GM13977 (cell line): ENCODE measurements at regions not wholly inside any gene's neighbourhood (a gene's known extent, or its start where the extent isn't known, plus 50 kb on each side); places are given as distances from the start of the nearest gene placed in this dataset.

Source experiments
- DNase-seq: peaks from one replicate; pipeline ENCODE4 v3.0.0; 2012; ENCODE audit warnings: low spot score
- in situ Hi-C: fragments of 300-500 bp; cut with MboI; formaldehyde crosslinking; loops from one replicate; pipeline ENCODE4 v1.12.0; 2022; ENCODE audit warnings: low sequenced_read_pairs, low pct_unique_long_range_greater_than_20kb, mixed read lengths, inconsistent platforms; ENCODE audit not compliant: unreplicated experiment
- TF ChIP-seq, protein P1 (sequence below): IDR thresholded peaks from 2 replicates; pipeline ENCODE4 v1.5.1; 2012; ENCODE audit warnings: mild to moderate bottlenecking, control low read depth; ENCODE audit not compliant: insufficient read depth; ENCODE audit errors: extremely low read depth, missing control alignments

DNA sequence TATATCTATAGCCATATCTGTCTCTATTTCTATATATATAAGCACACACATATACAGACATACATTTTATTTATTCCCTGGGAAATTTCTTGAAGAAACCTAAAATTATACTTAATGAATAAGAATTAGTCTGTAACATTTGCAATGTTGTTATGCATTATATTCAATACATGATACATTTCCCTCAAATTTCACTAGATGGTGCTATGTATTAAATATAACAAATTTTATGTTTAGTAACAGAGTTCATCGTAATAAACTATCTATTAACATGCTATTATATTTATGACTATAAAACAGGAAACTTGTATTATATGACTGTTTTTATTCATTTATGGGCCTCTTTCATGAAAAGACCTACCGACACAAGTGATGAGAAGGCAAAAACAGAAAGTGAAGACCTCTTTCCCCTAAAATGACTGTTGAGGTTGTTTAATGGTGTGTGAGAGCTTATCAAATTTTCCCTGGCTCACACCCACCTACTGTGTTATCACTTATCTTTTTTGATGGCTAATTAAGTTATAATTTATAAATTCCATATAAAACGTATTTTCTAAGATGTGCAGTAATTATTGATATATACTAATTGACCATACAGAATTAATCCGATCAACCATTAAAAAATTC, 881.9 kb downstream of the SLITRK6 start:
- TF ChIP-seq, protein P1, sequence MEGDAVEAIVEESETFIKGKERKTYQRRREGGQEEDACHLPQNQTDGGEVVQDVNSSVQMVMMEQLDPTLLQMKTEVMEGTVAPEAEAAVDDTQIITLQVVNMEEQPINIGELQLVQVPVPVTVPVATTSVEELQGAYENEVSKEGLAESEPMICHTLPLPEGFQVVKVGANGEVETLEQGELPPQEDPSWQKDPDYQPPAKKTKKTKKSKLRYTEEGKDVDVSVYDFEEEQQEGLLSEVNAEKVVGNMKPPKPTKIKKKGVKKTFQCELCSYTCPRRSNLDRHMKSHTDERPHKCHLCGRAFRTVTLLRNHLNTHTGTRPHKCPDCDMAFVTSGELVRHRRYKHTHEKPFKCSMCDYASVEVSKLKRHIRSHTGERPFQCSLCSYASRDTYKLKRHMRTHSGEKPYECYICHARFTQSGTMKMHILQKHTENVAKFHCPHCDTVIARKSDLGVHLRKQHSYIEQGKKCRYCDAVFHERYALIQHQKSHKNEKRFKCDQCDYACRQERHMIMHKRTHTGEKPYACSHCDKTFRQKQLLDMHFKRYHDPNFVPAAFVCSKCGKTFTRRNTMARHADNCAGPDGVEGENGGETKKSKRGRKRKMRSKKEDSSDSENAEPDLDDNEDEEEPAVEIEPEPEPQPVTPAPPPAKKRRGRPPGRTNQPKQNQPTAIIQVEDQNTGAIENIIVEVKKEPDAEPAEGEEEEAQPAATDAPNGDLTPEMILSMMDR: peak; percentile 32
- in situ Hi-C loops: no loop called here
- peak; percentile 32 for DNase-seq

- in situ Hi-C loops: no loop called here
- TF ChIP-seq, protein P1: no peak
Measured at GRCh38 chr13:84912720-84913119, 886.5 kb downstream of the SLITRK6 start.

GRCh38 chr13:84910423-84910822, 888.8 kb downstream of the SLITRK6 start:
- DNase-seq: no peak
- TF ChIP-seq, protein P1: no peak
- in situ Hi-C loops: no loop called here

More at GRCh38 chr13:84912720-84913119, 886.5 kb downstream of the SLITRK6 start:
- no peak for DNase-seq

GRCh38 chr13:84903391-84903790, 895.8 kb downstream of the SLITRK6 start:
- in situ Hi-C loops: no loop called here
- no peak for DNase-seq
- TF ChIP-seq, protein P1: no peak

- DNase-seq: no peak
- TF ChIP-seq, protein P1: no peak
- in situ Hi-C loops: no loop called here
Measured at GRCh38 chr13:84902243-84902642, 897.0 kb downstream of the SLITRK6 start.

DNA sequence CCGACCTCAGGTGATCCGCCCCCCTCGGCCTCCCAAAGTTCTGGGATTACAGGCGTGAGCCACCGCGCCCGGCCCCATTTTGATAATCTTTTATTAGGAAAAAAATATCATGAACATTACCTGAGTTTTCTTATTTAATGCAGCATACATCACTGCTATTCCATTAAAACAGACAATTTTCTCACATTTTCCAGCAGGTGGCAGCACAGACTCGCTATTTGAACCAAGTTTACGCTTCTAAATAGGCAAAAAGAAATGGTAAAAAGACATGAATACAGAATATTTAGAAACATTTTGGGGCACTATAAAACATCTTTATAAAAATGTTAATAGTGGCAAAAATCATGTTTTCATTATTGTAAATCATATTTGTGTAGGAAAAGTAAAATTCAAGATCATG, 903.1 kb downstream of the SLITRK6 start:
- in situ Hi-C loops: loop anchor here (10.0 kb wide), 1 partner anchor 899 kb away; the partner anchor contains the start of gene SLITRK6
- TF ChIP-seq, protein P1: peak; percentile 77
- peak; percentile 55 for DNase-seq
